H1 (cell line): ENCODE measurements at regions not wholly inside any gene's neighbourhood (a gene's known extent, or its start where the extent isn't known, plus 50 kb on each side); places are given as distances from the start of the nearest gene placed in this dataset.

Source experiments
- GTF2F1 ChIP-seq: IDR thresholded peaks from 2 replicates; pipeline ENCODE4 v1.6.1; 2012; ENCODE audit warnings: low read depth, low read length, improper control_type of control experiment, borderline replicate concordance
- JUND ChIP-seq: IDR thresholded peaks from 2 replicates; pipeline ENCODE4 v1.6.1; 2011; ENCODE audit warnings: mild to moderate bottlenecking, improper control_type of control experiment, low read length
- KDM4A ChIP-seq: IDR thresholded peaks from one replicate; pipeline ENCODE4 v1.7.1; 2012; ENCODE audit warnings: low read depth, mild to moderate bottlenecking, moderate library complexity, low read length, inconsistent platforms; ENCODE audit not compliant: severe bottlenecking
- POLR2AphosphoS5 ChIP-seq: IDR thresholded peaks from 2 replicates; pipeline ENCODE4 v1.6.1; 2011; ENCODE audit warnings: low read depth, low read length
- RBBP5 ChIP-seq: IDR thresholded peaks from 2 replicates; pipeline ENCODE4 v1.7.1; 2012; ENCODE audit warnings: low read depth, mild to moderate bottlenecking, inconsistent platforms, low read length, moderate library complexity, borderline replicate concordance
- SP1 ChIP-seq: IDR thresholded peaks from 2 replicates; pipeline ENCODE4 v1.6.1; 2011; ENCODE audit warnings: low read depth, low read length
- SP4 ChIP-seq: IDR thresholded peaks from 2 replicates; pipeline ENCODE4 v1.6.1; 2012; ENCODE audit warnings: low read length, inconsistent platforms
- SRF ChIP-seq: IDR thresholded peaks from 2 replicates; pipeline ENCODE4 v1.6.1; 2011; ENCODE audit warnings: mild to moderate bottlenecking, low read depth, low read length, moderate library complexity
- TEAD4 ChIP-seq: IDR thresholded peaks from 2 replicates; pipeline ENCODE4 v1.6.1; 2012; ENCODE audit warnings: low read depth, low read length, inconsistent platforms, mixed read lengths
- YY1 ChIP-seq: IDR thresholded peaks from 2 replicates; pipeline ENCODE4 v1.6.1; 2011; ENCODE audit warnings: low read depth, mild to moderate bottlenecking, low read length
- TF ChIP-seq, protein P1 (sequence below): fragments of 300-600 bp; sonication (generic); IDR thresholded peaks from 2 replicates; pipeline ENCODE4 v1.7.1; 2012; ENCODE audit warnings: low read length, moderate library complexity, mild to moderate bottlenecking, inconsistent platforms; ENCODE audit not compliant: insufficient replicate concordance
- TF ChIP-seq, protein P2 (sequence below): IDR thresholded peaks from 2 replicates; pipeline ENCODE4 v1.6.1; 2011; ENCODE audit warnings: low read depth, mild to moderate bottlenecking, low read length; ENCODE audit not compliant: insufficient read depth

DNA sequence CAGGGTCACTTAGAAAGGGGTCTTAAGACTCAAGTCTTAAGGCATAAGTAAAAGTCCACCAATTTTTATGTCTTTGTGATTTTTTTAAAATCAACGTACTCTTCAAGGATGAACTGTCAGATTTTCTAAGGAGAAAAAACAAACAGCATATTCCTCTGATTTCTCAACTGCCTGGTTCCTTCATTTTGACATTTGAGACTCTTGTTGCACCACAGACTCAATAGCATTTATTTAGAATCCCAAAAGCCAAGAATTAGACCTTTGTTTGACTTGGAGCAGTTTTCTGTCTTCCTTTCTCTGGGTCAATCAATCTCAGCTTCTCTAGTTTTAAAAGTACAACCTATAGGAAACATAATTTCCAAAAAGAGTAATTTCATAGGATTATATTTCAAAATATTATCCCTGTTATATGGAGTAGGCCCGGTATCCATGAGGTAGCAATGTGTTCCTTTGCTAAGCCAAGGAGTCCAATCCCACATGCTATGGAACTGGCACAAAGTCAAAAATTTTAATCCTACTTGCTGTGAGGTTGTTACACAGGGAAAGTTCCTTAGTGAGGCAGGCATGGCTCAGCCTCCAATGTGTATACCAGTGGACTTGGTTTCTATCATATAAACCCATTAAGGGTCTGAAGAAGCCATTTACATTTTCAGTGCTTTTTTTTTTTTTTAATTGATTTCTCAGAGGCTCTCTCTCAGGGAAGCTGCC lies 405.7 kb downstream of the KIF16B start (continued):
- TF ChIP-seq, protein P1, sequence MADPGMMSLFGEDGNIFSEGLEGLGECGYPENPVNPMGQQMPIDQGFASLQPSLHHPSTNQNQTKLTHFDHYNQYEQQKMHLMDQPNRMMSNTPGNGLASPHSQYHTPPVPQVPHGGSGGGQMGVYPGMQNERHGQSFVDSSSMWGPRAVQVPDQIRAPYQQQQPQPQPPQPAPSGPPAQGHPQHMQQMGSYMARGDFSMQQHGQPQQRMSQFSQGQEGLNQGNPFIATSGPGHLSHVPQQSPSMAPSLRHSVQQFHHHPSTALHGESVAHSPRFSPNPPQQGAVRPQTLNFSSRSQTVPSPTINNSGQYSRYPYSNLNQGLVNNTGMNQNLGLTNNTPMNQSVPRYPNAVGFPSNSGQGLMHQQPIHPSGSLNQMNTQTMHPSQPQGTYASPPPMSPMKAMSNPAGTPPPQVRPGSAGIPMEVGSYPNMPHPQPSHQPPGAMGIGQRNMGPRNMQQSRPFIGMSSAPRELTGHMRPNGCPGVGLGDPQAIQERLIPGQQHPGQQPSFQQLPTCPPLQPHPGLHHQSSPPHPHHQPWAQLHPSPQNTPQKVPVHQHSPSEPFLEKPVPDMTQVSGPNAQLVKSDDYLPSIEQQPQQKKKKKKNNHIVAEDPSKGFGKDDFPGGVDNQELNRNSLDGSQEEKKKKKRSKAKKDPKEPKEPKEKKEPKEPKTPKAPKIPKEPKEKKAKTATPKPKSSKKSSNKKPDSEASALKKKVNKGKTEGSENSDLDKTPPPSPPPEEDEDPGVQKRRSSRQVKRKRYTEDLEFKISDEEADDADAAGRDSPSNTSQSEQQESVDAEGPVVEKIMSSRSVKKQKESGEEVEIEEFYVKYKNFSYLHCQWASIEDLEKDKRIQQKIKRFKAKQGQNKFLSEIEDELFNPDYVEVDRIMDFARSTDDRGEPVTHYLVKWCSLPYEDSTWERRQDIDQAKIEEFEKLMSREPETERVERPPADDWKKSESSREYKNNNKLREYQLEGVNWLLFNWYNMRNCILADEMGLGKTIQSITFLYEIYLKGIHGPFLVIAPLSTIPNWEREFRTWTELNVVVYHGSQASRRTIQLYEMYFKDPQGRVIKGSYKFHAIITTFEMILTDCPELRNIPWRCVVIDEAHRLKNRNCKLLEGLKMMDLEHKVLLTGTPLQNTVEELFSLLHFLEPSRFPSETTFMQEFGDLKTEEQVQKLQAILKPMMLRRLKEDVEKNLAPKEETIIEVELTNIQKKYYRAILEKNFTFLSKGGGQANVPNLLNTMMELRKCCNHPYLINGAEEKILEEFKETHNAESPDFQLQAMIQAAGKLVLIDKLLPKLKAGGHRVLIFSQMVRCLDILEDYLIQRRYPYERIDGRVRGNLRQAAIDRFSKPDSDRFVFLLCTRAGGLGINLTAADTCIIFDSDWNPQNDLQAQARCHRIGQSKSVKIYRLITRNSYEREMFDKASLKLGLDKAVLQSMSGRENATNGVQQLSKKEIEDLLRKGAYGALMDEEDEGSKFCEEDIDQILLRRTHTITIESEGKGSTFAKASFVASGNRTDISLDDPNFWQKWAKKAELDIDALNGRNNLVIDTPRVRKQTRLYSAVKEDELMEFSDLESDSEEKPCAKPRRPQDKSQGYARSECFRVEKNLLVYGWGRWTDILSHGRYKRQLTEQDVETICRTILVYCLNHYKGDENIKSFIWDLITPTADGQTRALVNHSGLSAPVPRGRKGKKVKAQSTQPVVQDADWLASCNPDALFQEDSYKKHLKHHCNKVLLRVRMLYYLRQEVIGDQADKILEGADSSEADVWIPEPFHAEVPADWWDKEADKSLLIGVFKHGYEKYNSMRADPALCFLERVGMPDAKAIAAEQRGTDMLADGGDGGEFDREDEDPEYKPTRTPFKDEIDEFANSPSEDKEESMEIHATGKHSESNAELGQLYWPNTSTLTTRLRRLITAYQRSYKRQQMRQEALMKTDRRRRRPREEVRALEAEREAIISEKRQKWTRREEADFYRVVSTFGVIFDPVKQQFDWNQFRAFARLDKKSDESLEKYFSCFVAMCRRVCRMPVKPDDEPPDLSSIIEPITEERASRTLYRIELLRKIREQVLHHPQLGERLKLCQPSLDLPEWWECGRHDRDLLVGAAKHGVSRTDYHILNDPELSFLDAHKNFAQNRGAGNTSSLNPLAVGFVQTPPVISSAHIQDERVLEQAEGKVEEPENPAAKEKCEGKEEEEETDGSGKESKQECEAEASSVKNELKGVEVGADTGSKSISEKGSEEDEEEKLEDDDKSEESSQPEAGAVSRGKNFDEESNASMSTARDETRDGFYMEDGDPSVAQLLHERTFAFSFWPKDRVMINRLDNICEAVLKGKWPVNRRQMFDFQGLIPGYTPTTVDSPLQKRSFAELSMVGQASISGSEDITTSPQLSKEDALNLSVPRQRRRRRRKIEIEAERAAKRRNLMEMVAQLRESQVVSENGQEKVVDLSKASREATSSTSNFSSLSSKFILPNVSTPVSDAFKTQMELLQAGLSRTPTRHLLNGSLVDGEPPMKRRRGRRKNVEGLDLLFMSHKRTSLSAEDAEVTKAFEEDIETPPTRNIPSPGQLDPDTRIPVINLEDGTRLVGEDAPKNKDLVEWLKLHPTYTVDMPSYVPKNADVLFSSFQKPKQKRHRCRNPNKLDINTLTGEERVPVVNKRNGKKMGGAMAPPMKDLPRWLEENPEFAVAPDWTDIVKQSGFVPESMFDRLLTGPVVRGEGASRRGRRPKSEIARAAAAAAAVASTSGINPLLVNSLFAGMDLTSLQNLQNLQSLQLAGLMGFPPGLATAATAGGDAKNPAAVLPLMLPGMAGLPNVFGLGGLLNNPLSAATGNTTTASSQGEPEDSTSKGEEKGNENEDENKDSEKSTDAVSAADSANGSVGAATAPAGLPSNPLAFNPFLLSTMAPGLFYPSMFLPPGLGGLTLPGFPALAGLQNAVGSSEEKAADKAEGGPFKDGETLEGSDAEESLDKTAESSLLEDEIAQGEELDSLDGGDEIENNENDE = no peak
- no peak for TF ChIP-seq JUND
- TF ChIP-seq GTF2F1 = no peak
- TF ChIP-seq SP4 = no peak
- no peak for TF ChIP-seq YY1
- TF ChIP-seq KDM4A = no peak
- TF ChIP-seq POLR2AphosphoS5 = no peak
- TF ChIP-seq, protein P2, sequence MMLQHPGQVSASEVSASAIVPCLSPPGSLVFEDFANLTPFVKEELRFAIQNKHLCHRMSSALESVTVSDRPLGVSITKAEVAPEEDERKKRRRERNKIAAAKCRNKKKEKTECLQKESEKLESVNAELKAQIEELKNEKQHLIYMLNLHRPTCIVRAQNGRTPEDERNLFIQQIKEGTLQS = no peak
- no peak for TF ChIP-seq TEAD4
- no peak for TF ChIP-seq SRF
- TF ChIP-seq SP1 = no peak
- TF ChIP-seq RBBP5 = no peak
